ENCODE measurements at regions not wholly inside any gene's neighbourhood (a gene's known extent, or its start where the extent isn't known, plus 50 kb on each side); places are given as distances from the start of the nearest gene placed in this dataset.

DNA sequence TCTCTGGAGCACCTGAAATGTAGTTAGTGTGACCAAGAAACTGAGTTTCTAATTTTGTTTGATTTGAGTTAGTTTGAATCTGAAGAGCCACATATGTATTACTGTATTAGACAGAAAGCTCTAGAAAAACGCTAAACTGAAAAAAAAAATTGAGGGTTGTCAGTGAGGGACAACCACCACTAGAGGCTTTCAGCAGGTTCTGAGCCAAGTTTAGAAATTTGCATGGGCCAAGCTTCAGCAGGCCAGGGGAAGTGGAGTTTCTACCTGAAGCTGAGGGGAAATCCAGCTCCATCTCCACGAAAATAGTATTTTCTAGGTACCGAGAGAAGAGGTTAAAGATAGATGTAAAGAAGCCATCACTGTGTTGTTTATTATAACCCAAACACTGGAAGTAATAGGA, 77.9 kb upstream of the PLXNA4 start:
- TF ChIP-seq, protein P1, sequence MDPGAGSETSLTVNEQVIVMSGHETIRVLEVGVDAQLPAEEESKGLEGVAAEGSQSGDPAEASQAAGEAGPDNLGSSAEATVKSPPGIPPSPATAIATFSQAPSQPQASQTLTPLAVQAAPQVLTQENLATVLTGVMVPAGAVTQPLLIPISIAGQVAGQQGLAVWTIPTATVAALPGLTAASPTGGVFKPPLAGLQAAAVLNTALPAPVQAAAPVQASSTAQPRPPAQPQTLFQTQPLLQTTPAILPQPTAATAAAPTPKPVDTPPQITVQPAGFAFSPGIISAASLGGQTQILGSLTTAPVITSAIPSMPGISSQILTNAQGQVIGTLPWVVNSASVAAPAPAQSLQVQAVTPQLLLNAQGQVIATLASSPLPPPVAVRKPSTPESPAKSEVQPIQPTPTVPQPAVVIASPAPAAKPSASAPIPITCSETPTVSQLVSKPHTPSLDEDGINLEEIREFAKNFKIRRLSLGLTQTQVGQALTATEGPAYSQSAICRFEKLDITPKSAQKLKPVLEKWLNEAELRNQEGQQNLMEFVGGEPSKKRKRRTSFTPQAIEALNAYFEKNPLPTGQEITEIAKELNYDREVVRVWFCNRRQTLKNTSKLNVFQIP (CRISPR knock-in tag; IDR thresholded peaks at IDR 0.05; ENCODE audit: borderline replicate concordance, low read depth) = no peak
- TF ChIP-seq BACH2 (CRISPR knock-in tag; IDR thresholded peaks at IDR 0.05; ENCODE audit: borderline replicate concordance) (no peak), RARB (CRISPR knock-in tag; IDR thresholded peaks at IDR 0.05) (no peak), CSDC2 (CRISPR knock-in tag; IDR thresholded peaks at IDR 0.05) (no peak)
- ATAC-seq = peak; percentile 35; the same call in 2 of the 3 replicates

DNA sequence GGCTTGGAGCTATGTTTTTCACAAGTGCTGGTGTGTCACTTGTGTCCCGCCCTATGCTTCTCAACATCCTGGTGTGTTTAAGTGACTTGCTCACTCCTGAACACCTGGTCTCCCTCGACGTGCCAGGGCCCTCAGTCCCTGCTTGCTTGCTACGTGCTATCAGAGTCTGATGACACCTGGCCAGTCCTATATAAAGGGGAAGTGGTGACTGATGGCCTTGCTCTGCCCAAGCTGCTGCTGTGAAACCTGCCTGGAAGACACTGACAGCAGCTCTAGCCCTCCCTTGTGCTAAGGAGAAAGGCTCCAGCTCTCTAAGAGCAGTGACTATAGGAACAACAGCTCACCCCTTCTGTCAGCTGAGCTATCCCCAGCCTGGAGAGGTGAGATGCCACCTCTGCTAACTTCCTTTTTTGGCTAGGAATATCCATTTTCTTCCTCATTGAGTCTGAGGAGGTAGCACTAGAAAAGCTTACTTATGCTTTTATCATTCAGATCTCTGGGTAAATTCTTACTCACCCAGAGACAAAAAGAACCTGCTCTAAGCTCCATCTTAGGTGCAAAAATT, 77.2 kb upstream of the PLXNA4 start:
- no peak for ATAC-seq
- TF ChIP-seq, protein P2, sequence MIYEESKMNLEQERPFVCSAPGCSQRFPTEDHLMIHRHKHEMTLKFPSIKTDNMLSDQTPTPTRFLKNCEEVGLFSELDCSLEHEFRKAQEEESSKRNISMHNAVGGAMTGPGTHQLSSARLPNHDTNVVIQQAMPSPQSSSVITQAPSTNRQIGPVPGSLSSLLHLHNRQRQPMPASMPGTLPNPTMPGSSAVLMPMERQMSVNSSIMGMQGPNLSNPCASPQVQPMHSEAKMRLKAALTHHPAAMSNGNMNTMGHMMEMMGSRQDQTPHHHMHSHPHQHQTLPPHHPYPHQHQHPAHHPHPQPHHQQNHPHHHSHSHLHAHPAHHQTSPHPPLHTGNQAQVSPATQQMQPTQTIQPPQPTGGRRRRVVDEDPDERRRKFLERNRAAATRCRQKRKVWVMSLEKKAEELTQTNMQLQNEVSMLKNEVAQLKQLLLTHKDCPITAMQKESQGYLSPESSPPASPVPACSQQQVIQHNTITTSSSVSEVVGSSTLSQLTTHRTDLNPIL (CRISPR knock-in tag; IDR thresholded peaks at IDR 0.05; ENCODE audit: low read depth) = no peak
- TF ChIP-seq ZNF8 (CRISPR knock-in tag; IDR thresholded peaks at IDR 0.05) = no peak
- TF ChIP-seq PPARA (CRISPR knock-in tag; IDR thresholded peaks at IDR 0.05; ENCODE audit: borderline replicate concordance) = no peak
- no peak for TF ChIP-seq ISL1 (CRISPR knock-in tag; IDR thresholded peaks at IDR 0.05)
- no peak for TF ChIP-seq RARB (CRISPR knock-in tag; IDR thresholded peaks at IDR 0.05)
- TF ChIP-seq ZFP30 (CRISPR knock-in tag; IDR thresholded peaks at IDR 0.05) = no peak
- TF ChIP-seq, protein P3, sequence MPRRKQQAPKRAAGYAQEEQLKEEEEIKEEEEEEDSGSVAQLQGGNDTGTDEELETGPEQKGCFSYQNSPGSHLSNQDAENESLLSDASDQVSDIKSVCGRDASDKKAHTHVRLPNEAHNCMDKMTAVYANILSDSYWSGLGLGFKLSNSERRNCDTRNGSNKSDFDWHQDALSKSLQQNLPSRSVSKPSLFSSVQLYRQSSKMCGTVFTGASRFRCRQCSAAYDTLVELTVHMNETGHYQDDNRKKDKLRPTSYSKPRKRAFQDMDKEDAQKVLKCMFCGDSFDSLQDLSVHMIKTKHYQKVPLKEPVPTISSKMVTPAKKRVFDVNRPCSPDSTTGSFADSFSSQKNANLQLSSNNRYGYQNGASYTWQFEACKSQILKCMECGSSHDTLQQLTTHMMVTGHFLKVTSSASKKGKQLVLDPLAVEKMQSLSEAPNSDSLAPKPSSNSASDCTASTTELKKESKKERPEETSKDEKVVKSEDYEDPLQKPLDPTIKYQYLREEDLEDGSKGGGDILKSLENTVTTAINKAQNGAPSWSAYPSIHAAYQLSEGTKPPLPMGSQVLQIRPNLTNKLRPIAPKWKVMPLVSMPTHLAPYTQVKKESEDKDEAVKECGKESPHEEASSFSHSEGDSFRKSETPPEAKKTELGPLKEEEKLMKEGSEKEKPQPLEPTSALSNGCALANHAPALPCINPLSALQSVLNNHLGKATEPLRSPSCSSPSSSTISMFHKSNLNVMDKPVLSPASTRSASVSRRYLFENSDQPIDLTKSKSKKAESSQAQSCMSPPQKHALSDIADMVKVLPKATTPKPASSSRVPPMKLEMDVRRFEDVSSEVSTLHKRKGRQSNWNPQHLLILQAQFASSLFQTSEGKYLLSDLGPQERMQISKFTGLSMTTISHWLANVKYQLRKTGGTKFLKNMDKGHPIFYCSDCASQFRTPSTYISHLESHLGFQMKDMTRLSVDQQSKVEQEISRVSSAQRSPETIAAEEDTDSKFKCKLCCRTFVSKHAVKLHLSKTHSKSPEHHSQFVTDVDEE (CRISPR knock-in tag; IDR thresholded peaks at IDR 0.05) = no peak
- no peak for TF ChIP-seq ZFP3 (CRISPR knock-in tag; IDR thresholded peaks at IDR 0.05)
- TF ChIP-seq GLIS3 (CRISPR knock-in tag; IDR thresholded peaks at IDR 0.05) = no peak
- TF ChIP-seq, protein P4, sequence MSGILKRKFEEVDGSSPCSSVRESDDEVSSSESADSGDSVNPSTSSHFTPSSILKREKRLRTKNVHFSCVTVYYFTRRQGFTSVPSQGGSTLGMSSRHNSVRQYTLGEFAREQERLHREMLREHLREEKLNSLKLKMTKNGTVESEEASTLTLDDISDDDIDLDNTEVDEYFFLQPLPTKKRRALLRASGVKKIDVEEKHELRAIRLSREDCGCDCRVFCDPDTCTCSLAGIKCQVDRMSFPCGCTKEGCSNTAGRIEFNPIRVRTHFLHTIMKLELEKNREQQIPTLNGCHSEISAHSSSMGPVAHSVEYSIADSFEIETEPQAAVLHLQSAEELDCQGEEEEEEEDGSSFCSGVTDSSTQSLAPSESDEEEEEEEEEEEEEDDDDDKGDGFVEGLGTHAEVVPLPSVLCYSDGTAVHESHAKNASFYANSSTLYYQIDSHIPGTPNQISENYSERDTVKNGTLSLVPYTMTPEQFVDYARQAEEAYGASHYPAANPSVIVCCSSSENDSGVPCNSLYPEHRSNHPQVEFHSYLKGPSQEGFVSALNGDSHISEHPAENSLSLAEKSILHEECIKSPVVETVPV (CRISPR knock-in tag; IDR thresholded peaks at IDR 0.05) = no peak
- no peak for TF ChIP-seq ZNF565 (CRISPR knock-in tag; conservative IDR thresholded peaks at IDR 0.05; ENCODE audit: low read depth)

DNA sequence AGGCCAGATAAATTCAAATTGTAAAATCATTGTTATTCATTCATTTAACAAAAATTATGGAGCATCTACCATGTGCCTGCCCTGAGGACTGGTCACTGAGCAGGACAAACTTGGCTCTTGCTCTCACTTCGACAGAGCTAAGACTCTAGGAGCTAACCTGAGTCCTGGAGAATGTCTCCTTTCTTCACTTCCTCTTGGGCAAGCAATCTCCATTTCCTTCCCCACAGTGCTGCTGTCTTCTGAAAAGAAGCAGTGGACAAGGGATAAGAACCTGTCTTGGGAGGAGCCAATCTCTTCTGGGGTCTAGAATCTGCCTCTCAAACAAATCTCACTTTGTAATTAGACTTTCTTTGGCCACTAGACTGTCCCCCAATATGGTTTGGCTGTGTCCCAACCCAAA, 76.2 kb upstream of the PLXNA4 start:
- no peak for TF ChIP-seq ARNTL (CRISPR knock-in tag; IDR thresholded peaks at IDR 0.05; ENCODE audit: borderline replicate concordance, low read depth)
- TF ChIP-seq SNAI2 (CRISPR knock-in tag; IDR thresholded peaks at IDR 0.05) = no peak
- TF ChIP-seq, protein P1 (CRISPR knock-in tag; IDR thresholded peaks at IDR 0.05; ENCODE audit: borderline replicate concordance, low read depth) = no peak
- TF ChIP-seq RARB (CRISPR knock-in tag; IDR thresholded peaks at IDR 0.05) = no peak
- TF ChIP-seq ZNF8 (CRISPR knock-in tag; IDR thresholded peaks at IDR 0.05) = no peak
- TF ChIP-seq BACH2 (CRISPR knock-in tag; IDR thresholded peaks at IDR 0.05; ENCODE audit: borderline replicate concordance) = no peak
- no peak for TF ChIP-seq ZC3H10 (CRISPR knock-in tag; IDR thresholded peaks at IDR 0.05)
- TF ChIP-seq CSDC2 (CRISPR knock-in tag; IDR thresholded peaks at IDR 0.05) = no peak
- TF ChIP-seq OSR1 (CRISPR knock-in tag; IDR thresholded peaks at IDR 0.05) = no peak
- no peak for TF ChIP-seq ISL1 (CRISPR knock-in tag; IDR thresholded peaks at IDR 0.05)
- TF ChIP-seq ZFP30 (CRISPR knock-in tag; IDR thresholded peaks at IDR 0.05) = no peak
- no peak for ATAC-seq

DNA sequence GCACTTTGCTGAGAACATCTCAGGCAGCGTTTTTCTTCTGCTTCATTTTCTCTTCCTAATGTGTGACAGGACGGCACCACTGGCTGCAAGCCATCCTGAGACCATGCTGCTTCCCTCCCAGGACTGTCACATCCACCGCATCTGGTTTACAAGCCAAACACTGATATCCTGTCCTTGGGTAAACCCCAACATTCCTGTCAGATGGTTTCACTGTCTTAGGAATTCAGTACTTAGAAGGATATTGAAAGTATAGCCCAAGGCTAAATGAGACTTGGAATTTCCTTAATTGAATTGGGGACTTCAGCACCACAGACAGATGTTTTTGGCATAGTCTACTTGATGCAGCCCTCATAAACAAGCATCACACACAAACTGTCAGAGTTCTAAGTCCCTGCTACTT, 74.2 kb upstream of the PLXNA4 start:
- ATAC-seq = peak; percentile 87
- TF ChIP-seq GLIS3 (CRISPR knock-in tag; IDR thresholded peaks at IDR 0.05) (no peak), ISL1 (CRISPR knock-in tag; IDR thresholded peaks at IDR 0.05) (peak; percentile 58)
